Skeletal muscle cell (primary cell): ENCODE measurements at regions not wholly inside any gene's neighbourhood (a gene's known extent, or its start where the extent isn't known, plus 50 kb on each side); places are given as distances from the start of the nearest gene placed in this dataset.
"Not testable (repeated sequence)": the region's sequence is repeated elsewhere in the genome, so short reads cannot be mapped to it uniquely, and the experiment has no call there.

ENCODE experiments used
- DNase-seq: peaks from one replicate; pipeline ENCODE4 v3.0.0-alpha.2; 2010; ENCODE audit warnings: low read depth
- H3K4me3 ChIP-seq: 2 replicates; pipeline ENCODE4 v1.5.1; 2011; ENCODE audit warnings: low read depth, mild to moderate bottlenecking, control low read depth, low read length, moderate library complexity

DNA sequence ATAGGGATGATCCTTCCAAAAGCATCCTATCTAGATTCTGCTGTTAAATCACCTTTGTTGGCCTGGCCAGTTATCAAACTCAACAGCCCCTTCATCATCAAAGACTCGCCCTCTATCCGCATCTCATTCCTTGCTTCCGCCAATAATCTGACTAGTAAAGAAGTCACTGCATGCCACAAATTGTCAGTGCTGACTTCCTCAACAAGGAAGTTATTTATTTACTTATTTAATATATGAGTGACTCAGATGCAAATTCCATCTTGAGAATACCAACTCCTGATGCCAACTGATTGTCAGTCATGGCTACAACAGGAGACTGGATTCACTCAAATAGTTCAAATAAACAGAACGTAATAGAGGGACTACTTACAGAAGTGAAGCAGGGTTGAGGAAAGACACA lies 283.8 kb downstream of the TRIML1 start:
- DNase-seq, result no peak
- no peak overlapping the region for H3K4me3 ChIP-seq

- no peak overlapping the region for H3K4me3 ChIP-seq
- DNase-seq, result no peak
These were observed 289.7 kb downstream of the TRIML1 start for GRCh38 chr4:188428935-188429334.

- H3K4me3 ChIP-seq, result no peak overlapping the region
- no peak for DNase-seq
These were observed 290.7 kb downstream of the TRIML1 start for GRCh38 chr4:188429965-188430364.

GRCh38 chr4:188430384-188430783 lies 291.1 kb downstream of the TRIML1 start:
- DNase-seq, result no peak
- H3K4me3 ChIP-seq, result no peak overlapping the region

GRCh38 chr4:188432328-188432727 lies 293.1 kb downstream of the TRIML1 start:
- DNase-seq, result no peak
- no peak overlapping the region for H3K4me3 ChIP-seq

DNA sequence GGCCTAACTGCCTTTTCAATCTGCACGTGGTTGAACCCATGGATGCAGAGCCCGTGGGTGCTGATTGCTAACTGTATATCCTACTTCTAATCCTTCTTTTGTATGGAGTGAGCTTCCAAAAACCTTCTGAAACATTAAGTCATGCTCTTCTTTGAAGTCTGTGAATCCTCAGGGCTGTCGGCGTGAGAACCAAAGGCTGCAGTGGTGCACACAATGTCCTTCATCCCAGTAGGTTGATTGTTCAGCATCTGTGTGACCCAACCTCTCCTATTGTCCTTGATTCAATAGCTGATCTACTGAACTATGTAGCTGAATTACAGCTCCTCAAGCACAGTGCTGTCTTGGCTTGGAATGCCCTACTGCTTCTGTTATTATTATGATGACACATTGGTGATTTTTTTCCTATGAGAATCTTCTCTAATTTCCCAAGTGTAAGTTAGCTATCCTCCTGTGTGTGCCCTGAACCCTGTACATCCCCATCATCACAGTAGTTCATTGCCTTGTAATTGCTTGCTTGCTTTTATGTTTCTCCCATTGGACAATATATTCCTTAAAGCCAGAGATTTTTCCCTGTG lies 294.6 kb downstream of the TRIML1 start:
- peak; percentile 36 for DNase-seq
- no peak overlapping the region for H3K4me3 ChIP-seq

GRCh38 chr4:188434643-188435042 lies 295.4 kb downstream of the TRIML1 start:
- DNase-seq, result no peak
- no peak overlapping the region for H3K4me3 ChIP-seq

- no peak for DNase-seq
- H3K4me3 ChIP-seq, result no peak overlapping the region
These were observed 296.1 kb downstream of the TRIML1 start for GRCh38 chr4:188435381-188435780.

GRCh38 chr4:188437535-188437934 lies 298.3 kb downstream of the TRIML1 start:
- no peak overlapping the region for H3K4me3 ChIP-seq
- DNase-seq, result no peak

DNA sequence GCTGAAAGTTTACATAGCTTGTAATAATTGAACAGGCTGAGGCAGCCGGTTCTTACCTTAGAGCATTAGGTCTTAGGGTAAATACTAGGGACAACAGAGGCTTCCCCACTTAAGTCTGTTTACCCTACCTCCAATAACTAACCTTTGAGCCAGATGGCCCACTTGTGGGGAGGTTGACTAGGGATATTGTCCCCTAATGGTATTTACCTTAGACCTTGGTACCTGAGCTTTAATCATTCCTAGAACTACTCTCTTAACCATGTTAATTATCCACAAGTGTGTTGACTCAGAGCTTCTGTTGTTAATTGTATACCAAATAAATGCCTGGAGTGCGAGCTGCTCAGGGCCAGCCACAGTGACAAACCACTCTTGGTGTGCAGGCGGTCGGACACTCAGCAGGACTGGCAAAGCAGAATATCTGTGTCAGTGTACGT lies 299.2 kb downstream of the TRIML1 start:
- not testable (repeated sequence) for DNase-seq, H3K4me3 ChIP-seq

DNA sequence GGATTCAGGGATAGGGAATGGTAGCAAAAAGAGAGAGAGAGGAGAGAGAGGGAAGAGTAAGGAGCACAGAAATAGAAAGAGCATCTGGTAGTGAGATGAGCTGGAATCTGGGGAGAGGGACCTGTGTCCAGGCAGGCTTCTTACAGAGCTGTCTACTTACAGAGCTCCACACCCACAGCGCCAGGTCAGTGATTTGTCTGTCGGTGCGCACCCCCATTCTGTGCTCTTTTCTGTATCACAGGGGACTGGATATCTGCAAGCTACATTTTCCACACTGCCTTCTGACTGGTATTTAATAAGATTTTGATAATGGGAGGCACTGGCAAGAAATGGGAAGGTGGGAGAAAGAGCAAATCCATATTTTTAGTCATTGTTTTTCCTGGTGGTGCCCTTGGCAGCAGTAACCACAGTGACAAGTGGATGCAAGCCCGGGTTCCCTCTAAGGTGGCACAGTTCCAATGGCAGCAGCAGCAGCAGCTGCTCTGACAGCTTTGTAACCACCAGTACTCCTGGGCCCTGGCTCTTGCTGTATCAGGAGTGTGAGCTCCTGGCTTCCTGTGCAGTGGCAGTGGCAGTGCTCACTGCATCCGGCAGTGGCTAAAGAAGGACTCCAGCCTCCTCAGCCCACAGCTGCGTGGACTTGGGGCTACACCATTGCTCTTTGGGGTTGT lies 300.5 kb downstream of the TRIML1 start:
- DNase-seq, result no peak
- H3K4me3 ChIP-seq, result no peak overlapping the region

DNA sequence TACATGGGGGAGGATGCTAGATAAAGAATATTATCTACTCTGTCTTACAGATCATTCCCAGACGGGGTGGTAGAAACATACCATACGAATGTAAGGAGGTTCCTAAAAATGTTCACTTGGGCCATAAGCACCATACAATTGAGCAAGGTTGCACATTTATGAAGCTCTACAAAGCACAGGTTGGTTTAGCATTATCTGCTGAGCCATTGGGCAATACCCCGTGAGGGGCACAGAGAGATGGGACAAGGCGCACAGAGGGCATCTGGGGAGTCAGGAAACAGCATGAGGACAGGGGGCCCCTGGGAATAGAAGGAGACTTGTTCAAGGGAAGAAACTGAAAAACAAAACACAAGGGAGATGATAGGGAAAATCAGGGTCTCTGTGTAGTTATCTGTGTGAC lies 305.3 kb downstream of the TRIML1 start:
- no peak overlapping the region for H3K4me3 ChIP-seq

DNA sequence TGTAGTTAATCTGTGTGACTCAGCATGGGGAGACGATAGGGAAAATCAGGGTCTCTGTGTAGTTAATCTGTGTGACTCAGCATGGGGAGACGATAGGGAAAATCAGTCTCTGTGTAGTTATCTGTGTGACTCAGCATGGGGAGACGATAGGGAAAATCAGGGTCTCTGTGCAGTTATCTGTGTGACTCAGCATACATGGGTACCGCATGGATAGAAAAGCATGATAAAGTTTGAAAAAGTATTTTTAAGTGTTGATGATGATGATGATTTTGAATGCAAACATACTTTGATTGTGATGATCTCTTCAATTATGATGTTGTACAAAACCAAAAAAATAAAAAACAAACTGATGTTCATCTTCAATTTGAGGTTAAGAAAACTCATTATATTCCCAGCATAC lies 309.8 kb downstream of the TRIML1 start:
- not testable (repeated sequence) for DNase-seq, H3K4me3 ChIP-seq

More for the DNA sequence above, 305.3 kb downstream of the TRIML1 start:
- no peak for DNase-seq

DNA sequence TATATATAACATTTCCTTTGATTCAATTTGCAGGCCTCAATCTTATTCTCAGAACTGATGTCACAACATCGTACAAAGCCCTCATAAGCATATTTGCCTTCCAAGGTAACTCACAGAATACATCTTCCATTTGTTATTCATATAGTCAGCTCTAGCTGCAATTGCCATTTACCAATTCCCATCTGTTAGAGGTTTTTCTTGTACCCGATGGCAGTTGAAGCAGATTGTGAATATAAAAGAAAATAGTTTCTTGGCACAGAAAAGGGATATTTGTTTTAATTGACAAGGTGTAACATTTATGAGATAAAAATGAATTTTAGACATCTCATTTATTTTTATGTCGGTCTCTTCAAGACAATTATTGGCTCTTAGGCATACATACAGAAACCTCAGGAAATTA lies 311.3 kb downstream of the TRIML1 start:
- H3K4me3 ChIP-seq, result no peak overlapping the region
- no peak for DNase-seq

GRCh38 chr4:188452097-188452496 lies 312.9 kb downstream of the TRIML1 start:
- no peak for DNase-seq
- no peak overlapping the region for H3K4me3 ChIP-seq

- H3K4me3 ChIP-seq, result no peak overlapping the region
- DNase-seq, result no peak
These were observed 315.3 kb downstream of the TRIML1 start for GRCh38 chr4:188454575-188454974.

GRCh38 chr4:188455062-188455752 lies 316.0 kb downstream of the TRIML1 start:
- DNase-seq, result no peak
- H3K4me3 ChIP-seq, result no peak overlapping the region

DNA sequence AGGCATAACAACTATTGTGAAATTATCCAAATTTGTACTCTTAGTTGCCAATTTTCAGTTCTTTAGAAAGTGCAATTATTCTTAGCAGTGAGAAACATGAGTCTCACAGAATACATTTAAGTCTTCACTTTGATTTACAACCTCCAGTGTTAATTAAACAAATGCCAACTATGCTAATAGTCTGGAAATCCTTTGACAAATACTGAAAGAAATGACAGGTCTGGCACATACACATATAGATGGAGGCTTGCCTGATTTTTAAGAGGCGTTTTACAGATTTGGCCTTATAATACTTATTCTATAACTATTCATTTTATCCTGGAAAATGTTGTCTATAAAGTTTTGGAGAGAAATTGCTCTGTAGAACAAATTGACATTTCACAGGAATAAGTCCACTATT lies 320.1 kb downstream of the TRIML1 start:
- no peak for DNase-seq
- no peak overlapping the region for H3K4me3 ChIP-seq

- no peak overlapping the region for H3K4me3 ChIP-seq
- no peak for DNase-seq
These were observed 324.7 kb downstream of the TRIML1 start for GRCh38 chr4:188463909-188464308.

GRCh38 chr4:188466001-188466400 lies 326.8 kb downstream of the TRIML1 start:
- no peak for DNase-seq
- H3K4me3 ChIP-seq, result no peak overlapping the region

DNA sequence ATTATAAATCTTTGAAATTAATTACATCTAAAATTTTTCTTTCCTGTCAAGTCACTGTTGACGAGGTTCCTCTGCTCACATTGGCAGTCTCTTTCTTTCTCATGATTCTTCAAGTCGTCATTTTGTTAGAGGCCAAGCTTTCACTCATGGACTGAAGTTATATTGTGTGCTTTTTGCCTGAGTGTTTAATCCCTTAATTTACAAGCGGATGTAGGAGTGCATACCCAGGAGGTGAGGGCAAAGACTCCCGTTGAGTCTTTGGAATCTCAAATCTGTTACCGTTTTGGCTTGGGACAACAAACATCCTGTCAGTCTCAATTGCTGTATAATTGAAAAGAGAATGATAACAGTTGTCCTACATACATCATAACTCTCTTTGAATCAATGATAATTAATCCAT lies 345.0 kb downstream of the TRIML1 start:
- no peak overlapping the region for H3K4me3 ChIP-seq
- DNase-seq, result no peak
